HPDE6-E6E7 (cell line): ENCODE measurements at regions not wholly inside any gene's neighbourhood (a gene's known extent, or its start where the extent isn't known, plus 50 kb on each side); places are given as distances from the start of the nearest gene placed in this dataset.
"Not testable (repeated sequence)": the region's sequence is repeated elsewhere in the genome, so short reads cannot be mapped to it uniquely, and the experiment has no call there.

Experiments used
- DNase-seq: peaks from one replicate; pipeline ENCODE4 v3.0.0; 2011; ENCODE audit warnings: missing footprints; ENCODE audit errors: extremely low spot score

- no peak for DNase-seq
Observed at GRCh38 chr13:108003626-108004025, 211.7 kb downstream of the LIG4 start.

- DNase-seq = no peak
Observed at GRCh38 chr13:108000998-108001397, 214.3 kb downstream of the LIG4 start.

- no peak for DNase-seq
Observed at GRCh38 chr13:107999751-108000150, 215.6 kb downstream of the LIG4 start.

GRCh38 chr13:107994137-107994536 is 221.2 kb downstream of the LIG4 start:
- DNase-seq = no peak

DNA sequence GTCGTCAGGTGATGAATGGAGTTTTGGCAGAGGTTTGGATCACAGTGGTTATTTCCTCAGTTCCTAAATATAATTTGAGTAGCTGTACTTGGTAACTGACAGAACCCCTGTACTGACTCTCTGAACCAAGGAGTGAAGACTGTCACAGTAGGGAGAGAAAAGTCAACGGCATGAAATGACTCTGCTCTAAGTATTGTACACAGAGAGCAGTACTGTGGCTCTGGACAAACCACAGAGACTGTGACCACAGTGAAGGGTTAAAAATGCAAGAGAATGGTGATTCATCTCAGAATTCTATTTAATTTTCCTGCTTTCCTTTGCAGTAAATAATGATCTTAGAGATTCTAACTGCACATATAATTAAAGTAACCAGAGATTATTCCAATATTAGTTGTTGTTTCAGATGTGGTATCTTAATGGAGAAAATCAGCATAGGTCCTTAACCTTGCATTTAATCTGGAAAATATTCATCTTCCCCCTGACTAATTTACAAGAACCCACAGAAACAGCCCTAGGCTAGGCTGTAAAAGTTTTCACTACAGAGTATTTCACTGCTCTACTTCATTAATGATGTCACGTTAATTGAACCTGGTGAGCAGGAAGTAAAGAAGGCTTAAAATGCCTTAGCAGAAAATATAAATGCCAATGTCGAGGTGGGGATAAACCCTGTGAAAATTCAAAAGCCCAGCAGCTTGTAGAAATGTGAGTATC is 221.9 kb downstream of the LIG4 start:
- DNase-seq = no peak

DNA sequence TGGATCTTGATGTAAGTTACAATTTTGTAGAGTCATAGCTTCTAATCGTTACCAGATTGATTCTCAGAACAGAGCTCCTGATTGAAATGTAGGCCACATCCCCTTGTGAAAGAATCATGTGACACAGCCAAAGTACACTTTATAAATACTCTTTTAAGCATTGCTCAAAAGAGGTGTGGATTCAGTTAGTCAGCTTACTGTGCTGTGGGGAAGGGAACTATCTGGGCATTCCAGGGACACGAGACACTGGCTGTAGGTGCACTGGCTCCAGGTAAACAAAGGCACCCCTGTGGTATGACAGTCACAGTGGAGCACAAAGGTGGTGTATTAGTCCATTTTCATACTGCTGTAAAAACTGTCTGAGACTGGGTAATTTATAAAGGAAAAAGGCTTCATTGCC is 222.8 kb downstream of the LIG4 start:
- no peak for DNase-seq

DNA sequence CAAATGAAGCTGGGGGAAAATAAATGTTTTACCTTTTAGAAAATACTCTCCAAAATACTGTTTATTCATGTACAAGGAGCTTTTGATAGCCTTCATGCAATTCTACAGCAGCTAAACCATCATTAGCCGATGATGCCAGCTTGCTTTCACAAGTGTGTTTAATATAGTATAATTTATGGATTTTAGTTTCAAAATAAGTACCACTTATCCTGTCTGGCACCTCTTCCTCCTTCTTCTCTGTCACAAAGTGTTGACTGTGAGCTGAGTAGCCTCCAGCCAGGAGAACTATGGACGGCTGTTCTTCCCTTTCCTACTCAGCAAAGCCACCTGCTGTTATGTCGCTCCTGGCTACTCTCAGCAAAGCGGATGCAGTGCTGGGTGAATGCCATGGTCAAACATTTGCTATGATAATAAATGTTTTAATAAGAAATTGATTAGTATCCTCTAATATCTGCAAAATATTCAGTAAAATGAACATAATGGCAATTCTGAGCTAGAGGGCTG is 238.2 kb downstream of the LIG4 start:
- DNase-seq = no peak

GRCh38 chr13:107976628-107977027 is 238.7 kb downstream of the LIG4 start:
- DNase-seq = no peak

DNA sequence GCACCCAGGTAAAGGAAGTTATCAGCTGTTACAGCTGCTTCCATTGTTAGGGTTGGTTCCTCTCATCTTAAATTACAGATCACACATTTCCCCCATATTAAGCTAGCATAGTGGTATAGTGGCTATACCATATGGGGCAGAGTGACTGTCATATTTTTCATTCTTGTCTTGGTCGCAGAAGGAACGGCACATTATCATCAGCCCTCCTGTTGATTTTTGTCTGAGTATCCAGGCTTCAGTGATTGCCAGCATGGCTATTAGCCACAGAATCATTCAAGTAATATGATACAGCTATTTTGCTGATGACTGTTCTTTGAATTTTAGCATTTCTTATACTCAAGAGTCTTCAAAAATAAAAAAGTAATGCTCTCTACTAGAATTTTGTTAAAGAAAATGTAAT is 240.9 kb downstream of the LIG4 start:
- DNase-seq = no peak

DNA sequence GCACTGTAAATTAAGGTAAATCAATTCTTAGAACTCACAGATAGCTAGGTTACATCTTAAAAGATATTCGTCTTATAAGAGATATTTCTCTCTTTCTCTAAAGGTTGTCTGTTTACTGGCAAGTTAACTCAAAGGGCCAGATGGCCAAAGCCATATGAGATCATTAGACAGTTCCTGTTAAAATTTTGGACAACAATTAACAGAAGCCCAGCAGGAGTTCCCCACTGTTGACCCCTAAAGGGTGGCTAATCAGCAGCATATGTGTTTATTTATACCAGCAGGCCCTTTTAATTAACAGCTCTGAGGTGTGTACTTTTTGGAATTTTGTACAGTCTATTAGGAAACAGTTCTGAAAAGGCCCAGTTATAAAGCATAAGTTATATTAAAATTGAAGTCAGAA is 245.8 kb downstream of the LIG4 start:
- DNase-seq = no peak

DNA sequence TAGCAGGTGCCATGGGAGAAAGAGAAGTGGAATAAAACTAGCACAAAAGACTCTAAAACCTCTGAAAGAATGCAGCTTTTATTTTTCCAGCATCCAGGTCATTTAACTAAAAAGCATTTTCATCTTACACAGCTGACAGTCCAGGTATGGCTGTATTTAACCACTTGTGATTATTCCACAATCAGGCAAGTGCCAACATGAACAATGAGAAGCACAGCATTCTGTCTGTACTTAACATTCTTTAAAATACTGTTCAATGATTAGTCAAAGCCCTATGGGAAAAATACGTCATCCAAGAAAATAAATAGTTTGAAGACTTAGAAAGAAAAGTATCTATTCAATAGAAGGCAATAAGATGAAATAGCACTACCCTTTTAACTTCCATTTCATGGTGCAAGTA is 246.9 kb downstream of the LIG4 start:
- DNase-seq = no peak

GRCh38 chr13:107964395-107964794 is 250.9 kb downstream of the LIG4 start:
- no peak for DNase-seq

- no peak for DNase-seq
Observed at GRCh38 chr13:107961849-107962608, 253.3 kb downstream of the LIG4 start.

DNA sequence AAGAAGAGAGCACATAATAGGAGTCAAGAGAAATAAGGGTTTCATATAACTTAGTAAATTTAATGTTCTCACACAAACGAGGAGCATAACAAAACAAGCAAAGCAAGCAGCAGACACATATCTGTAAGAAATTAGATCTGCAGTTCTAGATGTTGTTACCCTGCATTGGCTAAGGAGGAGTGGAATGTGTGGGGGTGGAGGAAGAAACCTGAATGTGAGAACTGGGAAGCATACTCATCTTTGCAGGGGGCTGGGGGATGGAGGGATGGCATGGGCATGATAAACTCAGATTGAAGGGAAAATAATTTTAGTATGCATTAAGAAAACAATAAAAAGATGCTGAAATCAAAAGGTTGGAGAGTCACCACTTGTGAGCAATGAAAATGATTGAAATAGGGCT is 255.0 kb downstream of the LIG4 start:
- no peak for DNase-seq

- DNase-seq = no peak
Observed at GRCh38 chr13:107956889-107957288, 258.4 kb downstream of the LIG4 start.

DNA sequence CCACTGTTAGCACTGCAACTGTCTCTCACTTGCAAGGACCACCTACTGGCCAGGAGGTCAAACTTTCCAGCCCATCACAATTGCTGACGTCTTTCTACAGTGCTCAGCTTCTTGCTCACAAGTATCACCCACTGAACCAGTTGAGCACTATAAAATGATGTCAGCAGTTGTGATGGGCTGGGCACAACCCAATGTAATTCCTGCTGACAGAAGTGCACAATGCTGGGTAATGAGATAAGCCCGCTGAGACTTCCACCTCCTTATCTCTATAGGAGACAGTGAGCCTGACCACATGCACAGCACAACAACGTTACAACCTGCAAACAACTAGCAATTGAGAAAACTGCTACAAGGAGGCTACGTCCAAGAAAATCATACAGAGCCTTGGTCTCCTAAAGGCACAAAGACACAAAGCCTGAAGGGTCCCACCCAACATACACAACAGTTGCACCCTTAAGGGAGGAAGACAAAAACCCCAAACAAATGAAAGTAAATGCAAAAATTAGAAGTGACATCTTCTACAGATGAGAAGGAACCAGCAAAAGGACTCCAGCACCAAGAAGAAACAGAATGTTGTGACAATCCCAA is 273.2 kb downstream of the LIG4 start:
- no peak for DNase-seq

- DNase-seq = no peak
Observed at GRCh38 chr13:107941345-107942029, 273.8 kb downstream of the LIG4 start.

GRCh38 chr13:107937848-107938247 is 277.5 kb downstream of the LIG4 start:
- no peak for DNase-seq

DNA sequence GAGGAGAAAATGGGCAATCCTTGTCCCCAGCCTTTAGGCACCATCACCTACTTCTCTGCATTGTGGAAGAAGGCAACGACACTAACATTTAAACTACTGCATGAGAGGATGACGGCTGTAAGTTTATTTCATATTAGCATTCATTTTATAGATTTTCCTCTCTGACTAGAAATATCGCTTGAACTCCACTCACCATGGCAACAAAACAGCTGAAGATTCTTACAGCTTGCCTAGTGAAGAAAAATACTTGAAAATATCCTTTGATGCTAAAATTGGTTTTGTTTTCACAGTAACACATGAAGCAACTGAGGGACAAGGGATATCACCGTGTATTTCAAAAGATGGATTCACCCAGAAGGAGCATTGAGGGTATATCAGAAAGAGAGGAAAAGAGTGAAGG is 284.3 kb downstream of the LIG4 start:
- DNase-seq = no peak

DNA sequence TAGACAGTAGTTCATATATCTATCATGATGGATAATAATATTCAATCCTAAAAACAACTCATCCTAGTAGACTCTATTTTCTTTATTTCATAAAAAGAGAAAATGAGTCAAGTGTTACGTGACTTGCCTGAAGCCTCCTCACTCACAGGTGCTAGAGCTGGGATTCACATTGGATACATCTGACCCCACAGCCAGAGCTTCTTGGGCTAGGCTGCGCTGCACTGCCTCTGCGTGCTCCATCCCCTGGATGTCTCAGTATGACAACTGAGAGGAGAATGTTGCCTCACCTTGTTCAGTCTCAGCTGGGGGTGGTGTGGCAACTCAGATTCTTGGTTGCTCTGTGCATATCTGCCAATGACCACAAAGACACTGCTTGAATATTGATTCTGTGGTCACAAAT is 286.6 kb downstream of the LIG4 start:
- no peak for DNase-seq

- no peak for DNase-seq
Observed at GRCh38 chr13:107927557-107927956, 287.8 kb downstream of the LIG4 start.

- DNase-seq = not testable (repeated sequence)
Observed at GRCh38 chr13:107926515-107926914, 288.8 kb downstream of the LIG4 start.
